ENCODE measurements at regions not wholly inside any gene's neighbourhood (a gene's known extent, or its start where the extent isn't known, plus 50 kb on each side); places are given as distances from the start of the nearest gene placed in this dataset.

DNA sequence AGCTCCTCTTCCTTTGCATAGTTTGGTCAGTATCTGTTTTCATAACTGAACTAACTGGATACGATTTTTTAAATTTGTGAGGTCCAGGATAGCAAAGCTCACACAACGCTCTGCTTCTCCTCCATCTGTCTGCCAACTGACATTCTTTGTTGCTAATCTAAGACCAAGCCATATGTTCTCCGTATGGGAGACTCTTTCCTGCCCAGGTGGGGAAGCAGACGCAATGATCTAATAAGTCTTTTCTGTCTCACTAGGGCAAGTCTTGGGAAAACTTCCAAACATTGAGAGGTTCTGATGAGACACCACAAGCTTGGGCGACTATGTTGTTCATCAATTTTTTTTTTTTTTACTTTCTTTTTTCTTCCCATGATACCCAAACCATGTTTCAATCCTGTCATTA lies 558.5 kb downstream of the EFNA5 start:
- Mint-ChIP-seq H3K27me3 (no peaks in the 10 kb centered on the region), H3K27ac (no peak overlapping the region), H3K9me3 (peaks cover 14% of the 10 kb centered on the region), H3K4me3 (no peak overlapping the region), H3K4me1 (no peaks in the 10 kb centered on the region), H3K36me3 (no peaks in the 10 kb centered on the region)
- DNase-seq (ENCODE audit: low spot score in 2 of 2) = no peak
- ATAC-seq (ENCODE audit: low read depth) = no peak

DNA sequence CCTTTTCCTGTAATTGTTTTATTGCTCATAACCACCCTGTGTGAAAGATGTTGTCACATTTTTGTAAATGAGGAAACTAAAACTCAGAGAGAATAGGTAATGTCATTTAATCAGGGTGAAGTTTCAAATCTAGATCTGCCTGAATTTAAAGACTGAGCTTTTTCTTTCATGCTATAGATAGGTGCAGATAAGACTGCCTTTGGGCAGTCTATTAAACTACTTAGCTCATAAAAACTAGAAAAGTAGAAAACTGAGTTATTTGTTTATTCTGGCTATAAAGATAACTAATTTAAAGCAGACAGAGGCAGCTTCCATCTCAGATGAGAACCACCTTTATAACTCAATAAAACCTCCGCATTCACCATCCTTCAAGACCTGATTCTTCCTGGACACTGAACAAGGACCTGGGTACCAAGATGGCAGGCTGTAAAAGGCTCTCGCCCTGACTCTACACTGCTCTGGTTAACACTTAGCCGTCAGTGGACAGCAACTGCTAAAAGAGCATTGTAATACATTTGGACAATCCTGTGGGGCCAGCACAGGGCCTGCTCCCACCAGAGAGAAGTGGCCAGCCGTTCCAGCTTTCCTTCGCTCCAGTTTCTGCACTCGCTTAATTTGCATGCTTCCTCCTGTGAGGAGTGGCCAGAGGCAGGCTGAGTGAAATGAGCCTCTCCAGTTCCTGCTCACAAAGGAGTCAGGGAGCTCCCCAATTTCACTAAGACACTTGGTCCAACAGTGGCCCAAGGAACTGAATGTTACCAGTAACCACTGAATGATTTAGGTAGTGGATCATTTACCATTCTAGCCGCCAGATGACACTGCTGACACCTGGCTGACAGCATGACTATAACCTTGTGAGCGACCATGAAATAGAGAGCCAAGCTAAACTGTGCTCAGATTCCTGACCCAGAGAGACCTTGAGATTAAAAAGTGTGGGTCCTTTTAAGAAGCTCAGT lies 566.4 kb downstream of the EFNA5 start:
- no peak for ATAC-seq (ENCODE audit: low read depth)
- Mint-ChIP-seq H3K9me3 (no peaks in the 10 kb centered on the region), H3K4me1 (no peaks in the 10 kb centered on the region), H3K4me3 (no peak overlapping the region), H3K36me3 (no peaks in the 10 kb centered on the region), H3K27ac (no peak overlapping the region), H3K27me3 (no peaks in the 10 kb centered on the region)
- no peak for DNase-seq (ENCODE audit: low spot score in 2 of 2)

DNA sequence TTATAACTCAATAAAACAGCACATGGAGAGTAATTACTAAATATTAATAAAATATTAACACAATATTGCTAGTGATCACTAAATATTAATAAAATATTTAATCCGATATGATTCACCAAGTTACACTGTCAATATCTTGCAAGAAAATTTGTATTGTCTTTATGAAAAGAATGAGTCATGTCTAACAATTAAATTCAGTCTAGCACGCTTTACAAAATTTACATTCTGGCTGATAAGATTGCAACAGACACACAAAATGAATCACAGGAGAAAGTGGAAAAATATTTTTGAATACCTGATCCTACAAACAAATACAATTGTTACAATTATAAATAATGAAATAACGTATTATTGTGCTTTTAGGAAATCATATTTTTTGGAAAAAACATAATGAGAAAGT lies 567.2 kb downstream of the EFNA5 start:
- Mint-ChIP-seq H3K4me1 (no peaks in the 10 kb centered on the region), H3K4me3 (no peak overlapping the region), H3K36me3 (no peaks in the 10 kb centered on the region), H3K9me3 (no peaks in the 10 kb centered on the region), H3K27ac (no peak overlapping the region), H3K27me3 (no peaks in the 10 kb centered on the region)
- ATAC-seq (ENCODE audit: low read depth) (no peak), DNase-seq (ENCODE audit: low spot score in 2 of 2) (no peak)

DNA sequence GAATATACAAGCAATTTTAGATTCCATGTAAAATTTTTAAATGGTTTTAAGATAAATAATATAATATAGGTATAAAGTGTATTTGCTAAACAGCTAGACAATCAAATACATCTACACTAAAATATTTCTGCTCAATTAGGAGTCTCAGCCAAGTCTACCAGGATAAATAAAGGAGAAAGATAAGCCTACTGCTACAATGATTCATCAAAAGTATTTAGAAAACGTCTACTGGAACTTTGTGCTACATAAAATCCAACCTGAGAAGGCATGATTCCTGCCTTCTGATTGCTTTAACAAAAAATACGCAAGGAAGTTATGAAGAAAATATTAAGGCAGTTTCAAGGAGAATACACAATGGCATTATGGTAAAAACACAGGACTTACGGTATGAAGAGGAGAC lies 570.6 kb downstream of the EFNA5 start:
- ATAC-seq (ENCODE audit: low read depth) (no peak), DNase-seq (ENCODE audit: low spot score in 2 of 2) (no peak)
- H3K36me3 Mint-ChIP-seq = no peaks in the 10 kb centered on the region
- no peaks in the 10 kb centered on the region for H3K4me1 Mint-ChIP-seq
- H3K27me3 Mint-ChIP-seq = no peaks in the 10 kb centered on the region
- H3K9me3 Mint-ChIP-seq = no peaks in the 10 kb centered on the region
- H3K4me3 Mint-ChIP-seq = no peak overlapping the region
- H3K27ac Mint-ChIP-seq = no peak overlapping the region

DNA sequence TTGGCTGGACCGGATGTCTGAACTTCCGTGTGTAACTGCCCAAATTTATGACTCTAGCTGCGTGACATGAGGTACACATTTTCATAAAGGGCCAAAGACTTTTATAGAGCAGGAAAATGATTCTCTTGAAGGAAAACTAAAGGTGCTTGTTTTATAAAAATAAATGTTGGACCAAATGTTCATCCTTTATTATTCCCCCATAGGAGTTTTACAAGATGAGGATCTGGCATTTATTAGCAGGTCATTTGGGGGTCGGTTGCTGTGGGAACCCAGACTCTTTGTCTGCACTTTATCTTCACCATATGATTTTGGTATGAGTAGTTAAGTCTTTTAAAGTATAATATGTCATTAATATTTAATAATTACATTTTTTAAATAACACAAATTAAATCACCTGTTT lies 571.2 kb downstream of the EFNA5 start:
- Mint-ChIP-seq H3K4me3 (no peak overlapping the region), H3K36me3 (no peaks in the 10 kb centered on the region), H3K27me3 (no peaks in the 10 kb centered on the region), H3K9me3 (no peaks in the 10 kb centered on the region), H3K4me1 (no peaks in the 10 kb centered on the region), H3K27ac (no peak overlapping the region)
- ATAC-seq (ENCODE audit: low read depth) (no peak), DNase-seq (ENCODE audit: low spot score in 2 of 2) (no peak)

DNA sequence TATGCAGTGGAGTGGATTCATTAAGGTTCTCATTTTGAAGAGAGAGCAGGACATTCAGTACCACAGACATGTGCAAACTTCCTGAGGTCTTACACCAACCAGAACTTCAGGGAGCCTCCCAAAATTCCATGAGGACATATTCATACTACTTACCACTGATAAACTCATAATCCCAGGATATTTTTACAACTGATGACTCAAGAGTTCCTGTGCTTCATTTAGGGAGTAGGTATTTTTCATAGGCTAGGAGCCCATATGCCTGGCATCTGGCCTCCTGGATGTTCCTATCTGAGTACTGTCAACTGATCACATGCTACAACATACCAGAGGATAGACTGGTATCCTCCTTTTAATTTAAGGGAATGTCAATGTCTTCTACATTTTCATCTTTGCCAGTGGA lies 578.0 kb downstream of the EFNA5 start:
- no peaks in the 10 kb centered on the region for H3K4me1 Mint-ChIP-seq
- no peak overlapping the region for H3K27ac Mint-ChIP-seq
- no peaks in the 10 kb centered on the region for H3K36me3 Mint-ChIP-seq
- H3K4me3 Mint-ChIP-seq = no peak overlapping the region
- DNase-seq (ENCODE audit: low spot score in 2 of 2) (no peak), ATAC-seq (ENCODE audit: low read depth) (no peak)
- H3K9me3 Mint-ChIP-seq = peaks cover 1% of the 10 kb centered on the region
- no peaks in the 10 kb centered on the region for H3K27me3 Mint-ChIP-seq

DNA sequence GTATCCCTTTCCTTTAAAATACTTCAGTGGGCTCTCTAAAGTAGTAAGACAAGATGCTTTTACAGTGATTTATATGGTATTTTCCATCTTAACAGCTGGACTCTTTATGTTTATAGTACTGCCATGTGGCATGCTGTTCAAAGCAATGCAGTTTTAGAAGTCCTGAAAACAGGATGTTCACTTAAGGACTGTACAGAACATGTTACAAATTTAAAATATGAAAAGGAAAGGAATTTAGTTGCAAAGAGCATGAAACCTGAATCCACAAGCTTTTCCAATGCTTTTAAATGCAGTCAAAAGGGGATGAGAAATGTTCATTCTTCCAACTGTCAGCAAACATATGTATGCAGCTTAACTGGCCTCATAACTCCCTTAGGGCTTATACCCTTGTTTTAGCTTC lies 580.2 kb downstream of the EFNA5 start:
- Mint-ChIP-seq H3K4me1 (no peaks in the 10 kb centered on the region), H3K36me3 (no peaks in the 10 kb centered on the region), H3K27ac (no peak overlapping the region), H3K4me3 (no peak overlapping the region), H3K27me3 (no peaks in the 10 kb centered on the region), H3K9me3 (peaks cover 1% of the 10 kb centered on the region)
- no peak for ATAC-seq (ENCODE audit: low read depth)
- no peak for DNase-seq (ENCODE audit: low spot score in 2 of 2)

DNA sequence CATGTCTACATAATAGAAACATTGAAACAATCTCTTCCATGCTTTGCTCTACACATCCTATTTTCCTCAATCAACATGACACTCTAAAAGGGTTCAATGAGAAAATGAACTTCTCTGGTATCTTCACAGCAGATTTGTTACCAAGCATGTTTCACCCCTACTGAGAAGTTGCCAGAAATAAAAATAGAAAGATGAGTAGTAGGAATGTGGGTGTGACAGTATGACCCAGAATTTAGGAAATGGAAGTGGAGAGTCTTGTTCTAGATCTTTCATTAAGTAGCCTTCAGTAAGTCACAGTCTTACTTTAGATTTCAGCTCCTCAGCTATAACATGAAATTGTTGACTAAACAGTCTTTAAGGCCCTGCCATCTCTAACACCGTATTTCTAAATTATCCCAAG lies 581.8 kb downstream of the EFNA5 start:
- Mint-ChIP-seq H3K36me3 (no peaks in the 10 kb centered on the region), H3K27ac (no peak overlapping the region), H3K4me3 (no peak overlapping the region), H3K9me3 (peaks cover 1% of the 10 kb centered on the region), H3K27me3 (no peaks in the 10 kb centered on the region), H3K4me1 (no peaks in the 10 kb centered on the region)
- DNase-seq (ENCODE audit: low spot score in 2 of 2) (no peak), ATAC-seq (ENCODE audit: low read depth) (no peak)

DNA sequence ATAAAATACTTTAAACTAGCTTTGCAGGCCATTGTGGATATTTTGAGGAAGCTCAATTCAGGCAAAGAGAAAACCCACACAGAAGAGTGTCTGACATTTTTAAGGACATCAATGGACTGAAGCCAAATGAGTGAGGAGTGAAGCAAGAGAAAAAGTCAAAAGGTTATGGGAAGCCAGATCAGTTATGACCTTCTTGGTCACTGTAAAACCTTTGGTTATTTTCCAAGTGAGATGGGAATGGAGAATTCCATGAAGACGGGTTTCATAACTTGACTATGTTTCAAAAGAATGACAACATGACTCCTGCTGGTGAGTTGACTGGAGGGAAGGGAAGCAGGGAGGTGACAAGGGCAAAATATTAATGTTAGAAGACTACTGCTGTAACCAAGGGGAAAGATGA lies 585.2 kb downstream of the EFNA5 start:
- Mint-ChIP-seq H3K4me1 (no peaks in the 10 kb centered on the region), H3K36me3 (no peaks in the 10 kb centered on the region), H3K27ac (no peak overlapping the region), H3K9me3 (peaks cover 1% of the 10 kb centered on the region), H3K4me3 (no peak overlapping the region), H3K27me3 (no peaks in the 10 kb centered on the region)
- no peak for DNase-seq (ENCODE audit: low spot score in 2 of 2)
- ATAC-seq (ENCODE audit: low read depth) = no peak

DNA sequence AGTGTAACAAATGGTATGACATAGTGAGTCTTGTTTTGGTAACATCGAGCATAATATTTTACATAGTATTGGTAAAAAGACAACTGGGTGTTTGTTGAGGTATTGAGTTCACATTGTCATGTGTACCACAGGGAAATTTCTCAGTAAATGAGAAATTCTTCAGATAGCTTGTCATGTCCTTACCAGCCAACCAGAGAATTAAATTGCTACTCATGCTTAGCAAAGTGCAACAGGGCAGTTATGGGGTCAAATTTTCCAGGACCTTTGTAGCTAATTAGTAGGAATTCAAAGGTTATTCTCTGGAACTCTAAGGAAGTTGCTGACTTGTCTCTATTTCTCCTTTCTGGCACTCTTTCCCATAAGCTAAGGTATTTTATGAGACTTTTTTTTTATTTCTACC lies 595.7 kb downstream of the EFNA5 start:
- ATAC-seq (ENCODE audit: low read depth) (no peak), DNase-seq (ENCODE audit: low spot score in 2 of 2) (no peak)
- no peaks in the 10 kb centered on the region for H3K36me3 Mint-ChIP-seq
- no peak overlapping the region for H3K27ac Mint-ChIP-seq
- no peak overlapping the region for H3K4me3 Mint-ChIP-seq
- H3K9me3 Mint-ChIP-seq = peaks cover 6% of the 10 kb centered on the region
- no peaks in the 10 kb centered on the region for H3K4me1 Mint-ChIP-seq
- H3K27me3 Mint-ChIP-seq = no peaks in the 10 kb centered on the region

DNA sequence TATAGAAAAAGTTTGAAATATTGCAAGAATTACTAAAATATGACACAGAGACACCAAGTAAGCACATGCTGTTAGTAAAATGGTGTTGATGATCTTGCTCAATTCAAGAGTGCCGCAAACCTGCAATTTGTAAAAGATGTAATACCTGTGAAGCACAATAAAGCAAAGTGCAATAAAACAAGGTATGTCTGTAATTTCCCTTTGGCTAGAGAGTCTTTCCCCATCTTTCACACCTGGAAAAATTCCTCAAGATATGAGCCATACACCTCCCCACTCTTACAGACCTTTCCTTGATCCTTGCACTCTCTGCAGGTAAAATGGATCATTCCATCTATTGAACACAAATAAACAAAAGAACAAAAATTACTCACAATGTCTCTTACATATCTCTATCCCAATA lies 597.8 kb downstream of the EFNA5 start:
- Mint-ChIP-seq H3K9me3 (peaks cover 4% of the 10 kb centered on the region), H3K27ac (no peak overlapping the region), H3K4me3 (no peak overlapping the region), H3K36me3 (no peaks in the 10 kb centered on the region), H3K27me3 (no peaks in the 10 kb centered on the region), H3K4me1 (no peaks in the 10 kb centered on the region)
- no peak for DNase-seq (ENCODE audit: low spot score in 2 of 2)
- ATAC-seq (ENCODE audit: low read depth) = no peak

DNA sequence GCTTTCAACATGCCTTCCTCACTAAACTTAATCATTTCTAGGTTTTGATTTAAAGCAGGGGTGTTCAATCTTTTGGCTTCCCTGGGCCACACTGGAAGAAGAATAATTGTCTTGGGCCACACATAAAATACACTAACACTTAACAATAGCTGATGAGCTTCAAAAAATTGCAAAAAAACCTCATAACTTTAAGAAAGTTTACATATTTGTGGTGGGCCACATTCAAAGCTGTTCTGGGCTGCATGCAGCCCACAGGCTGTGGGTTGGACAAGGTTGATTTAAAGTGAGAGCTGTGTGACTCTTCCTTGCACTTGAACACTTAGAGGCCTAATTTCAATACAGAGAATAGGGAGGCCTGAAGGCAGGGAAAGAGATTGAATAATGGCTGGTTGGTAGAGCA lies 598.3 kb downstream of the EFNA5 start:
- ATAC-seq (ENCODE audit: low read depth) (no peak), DNase-seq (ENCODE audit: low spot score in 2 of 2) (no peak)
- no peaks in the 10 kb centered on the region for H3K36me3 Mint-ChIP-seq
- H3K27me3 Mint-ChIP-seq = no peaks in the 10 kb centered on the region
- peaks cover 4% of the 10 kb centered on the region for H3K9me3 Mint-ChIP-seq
- H3K4me3 Mint-ChIP-seq = no peak overlapping the region
- H3K27ac Mint-ChIP-seq = no peak overlapping the region
- no peaks in the 10 kb centered on the region for H3K4me1 Mint-ChIP-seq

DNA sequence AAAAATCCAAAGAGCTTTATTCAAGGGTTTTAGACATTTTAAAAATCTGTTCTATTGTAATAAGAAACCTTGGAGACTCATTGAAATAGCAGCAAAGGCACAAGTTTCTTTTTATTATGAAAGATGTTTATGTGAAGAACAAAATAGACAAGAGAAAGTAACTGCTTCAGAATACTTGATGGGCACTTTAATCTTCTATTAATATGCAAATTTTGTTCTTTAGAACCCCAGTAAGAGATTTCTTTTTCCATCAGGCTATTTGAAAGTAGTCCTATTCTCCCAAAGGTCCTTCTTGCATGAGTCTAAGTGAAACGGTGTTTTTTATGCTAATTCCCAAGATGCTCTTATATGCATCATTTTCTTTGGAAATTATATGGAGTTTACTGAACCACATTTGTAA lies 602.0 kb downstream of the EFNA5 start:
- H3K27ac Mint-ChIP-seq = no peak overlapping the region
- no peak overlapping the region for H3K4me3 Mint-ChIP-seq
- DNase-seq (ENCODE audit: low spot score in 2 of 2) (no peak), ATAC-seq (ENCODE audit: low read depth) (no peak)
- H3K27me3 Mint-ChIP-seq = no peaks in the 10 kb centered on the region
- H3K36me3 Mint-ChIP-seq = no peaks in the 10 kb centered on the region
- no peaks in the 10 kb centered on the region for H3K4me1 Mint-ChIP-seq
- peaks cover 2% of the 10 kb centered on the region for H3K9me3 Mint-ChIP-seq

DNA sequence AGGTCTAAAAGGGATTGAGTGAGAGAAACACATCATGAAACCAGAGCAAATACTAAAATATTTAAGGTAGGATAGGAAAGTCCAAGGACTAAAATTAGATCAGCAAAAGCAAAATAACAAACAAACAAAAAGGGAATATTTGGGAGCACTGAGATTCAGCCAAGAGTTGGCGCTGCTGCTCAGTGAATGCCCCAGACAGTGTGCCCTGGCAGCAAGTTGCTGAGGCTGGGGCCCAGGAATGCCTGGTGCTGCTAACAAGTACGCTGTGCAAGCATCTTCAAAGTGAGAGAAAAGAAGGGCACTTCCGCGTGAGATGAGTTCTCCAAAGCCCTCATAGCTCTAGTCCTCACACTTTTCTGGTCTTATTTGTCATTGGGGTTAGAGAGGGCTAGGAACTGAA lies 603.3 kb downstream of the EFNA5 start:
- Mint-ChIP-seq H3K9me3 (peaks cover 2% of the 10 kb centered on the region), H3K27ac (no peak overlapping the region)
- no peak for ATAC-seq (ENCODE audit: low read depth)

DNA sequence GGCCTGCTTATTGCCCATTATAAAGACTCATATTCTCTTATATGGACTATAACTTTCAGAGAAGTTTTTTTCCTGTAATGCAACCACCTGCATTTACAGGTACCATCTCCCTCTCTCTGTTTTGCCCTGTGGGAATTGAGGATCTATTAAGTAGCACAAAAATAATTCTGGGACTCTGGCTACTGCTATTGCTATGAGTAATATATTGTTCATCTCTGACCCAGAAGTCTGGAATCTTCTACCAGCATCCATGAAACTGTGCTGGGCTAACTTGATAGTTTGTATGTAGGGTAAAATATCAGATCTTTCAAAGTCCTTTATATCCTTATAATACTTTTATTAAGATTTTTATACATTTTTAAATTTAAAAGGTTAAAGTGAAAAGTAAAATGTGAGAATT lies 607.2 kb downstream of the EFNA5 start:
- no peaks in the 10 kb centered on the region for H3K27me3 Mint-ChIP-seq
- no peak overlapping the region for H3K27ac Mint-ChIP-seq
- H3K9me3 Mint-ChIP-seq = peaks cover 2% of the 10 kb centered on the region
- no peak for DNase-seq (ENCODE audit: low spot score in 2 of 2)
- H3K4me3 Mint-ChIP-seq = no peak overlapping the region
- no peak for ATAC-seq (ENCODE audit: low read depth)
- no peaks in the 10 kb centered on the region for H3K36me3 Mint-ChIP-seq
- no peaks in the 10 kb centered on the region for H3K4me1 Mint-ChIP-seq

More for the DNA sequence above, 603.3 kb downstream of the EFNA5 start:
- H3K4me1 Mint-ChIP-seq = no peaks in the 10 kb centered on the region
- no peak overlapping the region for H3K4me3 Mint-ChIP-seq
- no peaks in the 10 kb centered on the region for H3K27me3 Mint-ChIP-seq
- H3K36me3 Mint-ChIP-seq = no peaks in the 10 kb centered on the region
- no peak for DNase-seq (ENCODE audit: low spot score in 2 of 2)
